ENCODE measurements at regions not wholly inside any gene's neighbourhood (a gene's known extent, or its start where the extent isn't known, plus 50 kb on each side); places are given as distances from the start of the nearest gene placed in this dataset.
A peak's percentile ranks its signal among the peaks of the same experiment; 100 is the strongest.

- Histone ChIP-seq H3K4me2 (ENCODE audit: low read depth, low read length) (no peak overlapping the region), H4K20me1 (ENCODE audit: insufficient read depth, low read length) (no peaks in the 10 kb centered on the region), H3K36me3 (ENCODE audit: control insufficient read depth, insufficient read depth, low read length) (no peaks in the 10 kb centered on the region), H2AFZ (replicated peaks; ENCODE audit: low read length, poor library complexity) (no peak overlapping the region), H3K27ac (ENCODE audit: insufficient read depth, low read length) (no peak overlapping the region), H2BK5ac (ENCODE audit: low read depth, low read length, poor library complexity, severe bottlenecking) (no peak overlapping the region), H2AK5ac (ENCODE audit: low read depth, low read length) (no peak overlapping the region), H4K8ac (ENCODE audit: low read depth in 2 of 2, low read length in 2 of 2) (no peak overlapping the region), H3K79me1 (ENCODE audit: low read depth in 1 of 2, low read length in 2 of 2) (no peaks in the 10 kb centered on the region), H3K23ac (ENCODE audit: low read depth, low read length) (no peak overlapping the region), H3K27me3 (ENCODE audit: control insufficient read depth, insufficient read depth, low read length) (no peaks in the 10 kb centered on the region), H2BK120ac (ENCODE audit: low read depth, low read length) (no peak overlapping the region), H3K4me1 (ENCODE audit: control insufficient read depth, insufficient read depth, low read length) (no peaks in the 10 kb centered on the region), H3K9me3 (ENCODE audit: control insufficient read depth, insufficient read depth, low read length) (peaks cover 7% of the 10 kb centered on the region), H3K18ac (ENCODE audit: low read depth, low read length) (no peak overlapping the region), H4K5ac (ENCODE audit: low read depth, low read length) (no peak overlapping the region), H2AK9ac (replicated peaks; ENCODE audit: low read depth, low read length, poor library complexity) (no peak overlapping the region), H3K4ac (ENCODE audit: low read depth, low read length) (no peak overlapping the region), H2BK15ac (ENCODE audit: low read depth, low read length) (no peak overlapping the region), H4K91ac (ENCODE audit: insufficient read depth, low read depth, low read length) (no peak overlapping the region), H3K56ac (ENCODE audit: extremely low read depth, insufficient read depth, low read length) (no peak overlapping the region), H3K4me3 (ENCODE audit: insufficient read depth, low read depth, low read length) (no peak overlapping the region), H2BK20ac (ENCODE audit: low read depth, low read length) (no peak overlapping the region), H3K9me1 (ENCODE audit: insufficient read depth, low read length) (no peaks in the 10 kb centered on the region), H3K14ac (replicated peaks; ENCODE audit: low read depth, low read length) (no peak overlapping the region), H3K9ac (ENCODE audit: low read depth, low read length) (no peak overlapping the region)
- no TSS peak for BruUV-seq (replicated peaks)
- intact Hi-C loops (cut with micrococcal nuclease) = no loop called here
- dilution Hi-C loops (cut with HindIII; ENCODE audit: low sequenced_read_pairs, unreplicated experiment) = no loop called here
- WGBS, 2 experiments (ENCODE audit: extremely low coverage in 2 of 2, insufficient read length in 1 of 2) = no CpG with 5 or more reads among the region's 2 CpGs
- POLR2A ChIA-PET (ENCODE audit: unreplicated experiment) = no interaction called here
- TF ChIP-seq RFX5 (IDR thresholded peaks at IDR 0.05; ENCODE audit: low read depth, low read length) (no peak), RCOR1 (IDR thresholded peaks at IDR 0.05; ENCODE audit: insufficient replicate concordance, low read length) (no peak), USF2 (IDR thresholded peaks at IDR 0.05; ENCODE audit: low read depth, low read length) (no peak), CEBPB (IDR thresholded peaks at IDR 0.05; ENCODE audit: low read depth, low read length) (peak; percentile 34), ELK1 (IDR thresholded peaks at IDR 0.05; ENCODE audit: borderline replicate concordance, low read depth, low read length) (no peak), SMC3 (IDR thresholded peaks at IDR 0.05; ENCODE audit: low read depth, low read length) (no peak)
- no peak for DNase-seq
- no peak for ATAC-seq (ENCODE audit: low read depth)
- in situ Hi-C loops (cut with MboI; ENCODE audit: low sequenced_read_pairs) = no loop called here
- CTCF ChIA-PET = no interaction called here
These were observed 654.2 kb upstream of the STEAP1 start for GRCh38 chr7:89500084-89500483.

All from IMR-90 (cell line).